ENCODE measurements at regions not wholly inside any gene's neighbourhood (a gene's known extent, or its start where the extent isn't known, plus 50 kb on each side); places are given as distances from the start of the nearest gene placed in this dataset.

DNA sequence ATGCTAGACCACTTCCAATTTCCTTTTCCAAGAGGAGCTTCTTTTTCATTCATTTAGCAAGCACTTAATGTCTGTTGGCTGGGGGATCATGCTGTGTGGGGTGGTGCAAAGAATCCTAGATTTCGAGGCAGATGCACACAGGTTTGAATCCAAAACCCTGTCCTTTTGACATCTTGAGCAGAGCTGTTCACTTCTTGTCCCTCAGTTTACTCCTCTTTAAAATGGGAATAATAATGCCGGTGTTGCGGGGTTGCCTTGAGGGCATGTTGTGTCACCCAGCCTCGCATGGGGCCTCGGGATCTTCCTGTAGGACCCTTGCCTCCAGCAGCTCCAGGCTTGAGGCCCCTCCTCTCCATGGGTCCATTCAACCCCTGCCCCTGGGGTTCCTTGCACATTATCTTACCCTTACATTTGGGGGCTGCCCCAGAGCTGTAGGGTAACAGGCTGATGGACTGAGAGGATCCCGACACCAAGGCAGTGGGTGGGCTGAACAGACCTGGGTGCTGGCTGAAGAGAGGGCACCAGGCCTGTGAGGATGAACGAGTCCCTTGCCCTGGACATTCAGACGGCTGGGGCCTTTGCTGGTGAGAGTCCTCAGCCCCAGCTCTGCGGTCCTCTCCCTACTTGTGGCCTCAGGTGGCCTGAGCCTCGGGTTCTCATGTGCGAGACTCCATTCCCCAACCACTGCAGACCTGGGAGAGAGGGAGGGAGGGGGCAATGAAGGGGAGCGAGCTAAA lies 145.8 kb downstream of the BARX1 start:
- Histone ChIP-seq H3K9me2 (ENCODE audit: insufficient read depth) (no peaks in the 10 kb centered on the region), H3K36me3 (ENCODE audit: low read depth) (no peaks in the 10 kb centered on the region), H3F3A (ENCODE audit: insufficient read depth) (no peaks in the 10 kb centered on the region), H3K79me2 (ENCODE audit: insufficient read depth) (no peaks in the 10 kb centered on the region), H3K27me3 (replicated peaks; ENCODE audit: insufficient read depth) (no peaks in the 10 kb centered on the region), H3K9ac (no peak overlapping the region), H3K4me3 (no peak overlapping the region), H4K20me1 (ENCODE audit: insufficient read depth) (no peaks in the 10 kb centered on the region), H3K9me3 (ENCODE audit: low read depth) (no peaks in the 10 kb centered on the region), H3K4me2 (ENCODE audit: unreplicated experiment) (no peak overlapping the region), H2AFZ (no peak overlapping the region), H3K27ac (no peak overlapping the region), H3K4me1 (ENCODE audit: insufficient read depth) (no peaks in the 10 kb centered on the region)
- DNase-seq, result no peak
- 44 to 54% methylated on average over 12 of the region's 12 CpGs for WGBS, 2 experiments (ENCODE audit: low coverage in 1 of 2, low lambda C conversion rate in 2 of 2, missing lambda C conversion rate in 2 of 2)
- TF ChIP-seq EZH2 (IDR thresholded peaks at IDR 0.05; ENCODE audit: insufficient read depth, poor library complexity, severe bottlenecking), result no peak
- no peak for TF ChIP-seq EZH2phosphoT487 (IDR thresholded peaks at IDR 0.05; ENCODE audit: insufficient read depth, low read depth)
- in situ Hi-C loops (cut with MboI), result no loop called here

DNA sequence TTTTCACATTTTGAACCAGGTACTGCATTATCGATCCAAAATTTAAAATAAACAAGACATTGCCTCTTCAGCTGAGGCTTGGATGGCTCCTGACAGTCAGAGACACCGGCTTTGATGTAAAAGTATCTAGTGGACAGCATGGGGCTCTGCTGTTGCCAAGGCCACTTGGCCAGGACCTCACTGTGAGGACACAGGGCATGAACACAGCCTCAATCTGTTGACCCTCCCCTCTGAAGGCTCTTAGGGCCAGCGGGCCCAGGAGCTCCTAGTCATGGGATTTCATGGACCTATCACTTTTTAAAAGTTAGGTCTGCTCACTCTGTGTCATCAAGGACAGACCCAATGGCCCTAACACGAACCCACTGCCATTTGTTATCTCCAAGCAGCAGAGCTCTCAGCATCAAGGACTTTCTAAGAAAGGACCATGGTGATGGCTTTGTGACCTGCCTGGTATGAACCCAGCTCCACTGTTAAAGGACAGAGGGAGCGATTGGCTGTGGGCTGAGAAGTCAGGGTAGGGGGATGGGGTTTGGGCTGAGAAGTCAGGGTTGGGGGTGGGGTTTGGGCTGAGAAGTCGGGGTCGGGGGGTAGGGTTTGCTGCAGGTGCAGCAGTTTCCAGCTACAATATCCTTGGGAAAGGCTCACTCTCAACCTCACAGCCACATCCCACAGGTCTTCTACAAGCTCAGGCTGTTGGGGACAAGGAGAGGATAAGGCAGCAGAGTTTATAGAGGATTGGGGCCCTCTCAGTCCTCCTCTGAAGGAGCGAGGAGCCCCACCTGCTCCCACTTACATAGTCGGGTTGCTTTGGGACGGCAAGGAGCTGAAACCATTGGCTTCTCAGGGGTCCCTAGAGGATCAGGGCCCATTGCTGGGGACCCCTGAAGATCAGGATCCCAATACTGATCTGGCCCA lies 146.8 kb downstream of the BARX1 start:
- WGBS, 2 experiments (ENCODE audit: low coverage in 1 of 2, low lambda C conversion rate in 2 of 2, missing lambda C conversion rate in 2 of 2), result 30 to 37% methylated on average over 9 to 10 of the region's 10 CpGs
- H3K4me2 ChIP-seq (ENCODE audit: unreplicated experiment), result no peak overlapping the region
- H3F3A ChIP-seq (ENCODE audit: insufficient read depth), result no peaks in the 10 kb centered on the region
- TF ChIP-seq EZH2phosphoT487 (IDR thresholded peaks at IDR 0.05; ENCODE audit: insufficient read depth, low read depth), result no peak
- no peak for TF ChIP-seq EZH2 (IDR thresholded peaks at IDR 0.05; ENCODE audit: insufficient read depth, poor library complexity, severe bottlenecking)
- no peak overlapping the region for H2AFZ ChIP-seq
- no peak overlapping the region for H3K4me3 ChIP-seq
- H3K4me1 ChIP-seq (ENCODE audit: insufficient read depth), result no peaks in the 10 kb centered on the region
- H3K36me3 ChIP-seq (ENCODE audit: low read depth), result no peaks in the 10 kb centered on the region
- no peaks in the 10 kb centered on the region for H3K79me2 ChIP-seq (ENCODE audit: insufficient read depth)
- H3K27ac ChIP-seq, result no peak overlapping the region
- no peak overlapping the region for H3K9ac ChIP-seq
- in situ Hi-C loops (cut with MboI), result no loop called here
- H4K20me1 ChIP-seq (ENCODE audit: insufficient read depth), result no peaks in the 10 kb centered on the region
- no peaks in the 10 kb centered on the region for H3K9me3 ChIP-seq (ENCODE audit: low read depth)
- H3K9me2 ChIP-seq (ENCODE audit: insufficient read depth), result no peaks in the 10 kb centered on the region
- H3K27me3 ChIP-seq (replicated peaks; ENCODE audit: insufficient read depth), result no peaks in the 10 kb centered on the region
- DNase-seq, result no peak

DNA sequence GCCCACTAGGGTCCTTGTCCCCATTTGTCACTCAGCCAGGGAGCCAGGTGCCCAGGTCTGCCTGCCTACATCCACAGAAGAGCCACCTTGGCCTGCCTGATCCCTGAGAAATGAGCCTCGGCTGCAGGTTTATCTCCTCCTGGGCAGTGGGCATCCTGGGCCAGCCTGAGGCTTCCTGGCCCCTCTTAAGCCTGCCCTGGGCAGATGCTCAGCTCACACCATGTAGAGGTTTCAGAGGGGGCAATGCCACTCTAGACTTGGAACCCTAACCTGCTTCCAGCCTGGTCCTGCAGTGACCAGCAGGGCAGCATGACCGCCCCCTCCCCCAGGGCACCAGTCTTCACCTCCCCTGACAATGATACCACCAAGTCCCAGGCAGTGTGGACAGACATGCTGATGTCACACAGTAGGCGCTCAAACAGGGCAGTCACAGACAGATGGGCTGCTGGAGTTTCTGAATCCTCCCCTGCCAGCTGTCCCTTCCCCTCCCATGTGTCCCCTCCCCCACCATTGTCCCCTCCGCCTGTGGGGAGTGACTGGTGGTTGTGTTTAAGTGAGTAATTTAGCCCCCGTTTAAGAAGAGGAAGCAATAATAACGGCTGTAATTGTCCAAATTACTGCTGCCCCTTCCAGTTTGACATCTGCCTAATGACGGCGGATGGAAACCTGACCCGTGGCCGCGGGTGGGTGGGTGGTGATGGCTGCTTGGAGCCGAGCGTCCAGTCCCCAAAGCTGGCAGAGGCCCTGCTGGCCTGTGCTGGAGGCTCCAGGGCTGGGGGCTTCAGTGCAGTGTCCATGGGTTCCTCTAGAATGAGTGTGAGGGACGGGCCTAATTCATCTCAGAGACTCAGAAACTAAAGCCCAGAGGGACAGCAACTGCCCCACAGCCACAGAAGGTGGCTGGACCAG lies 147.7 kb downstream of the BARX1 start:
- Histone ChIP-seq H3K4me3 (no peak overlapping the region), H3K9me3 (ENCODE audit: low read depth) (no peaks in the 10 kb centered on the region), H3K27me3 (replicated peaks; ENCODE audit: insufficient read depth) (no peaks in the 10 kb centered on the region), H4K20me1 (ENCODE audit: insufficient read depth) (no peaks in the 10 kb centered on the region), H3K79me2 (ENCODE audit: insufficient read depth) (no peaks in the 10 kb centered on the region), H3K4me2 (ENCODE audit: unreplicated experiment) (no peak overlapping the region), H3K9ac (no peak overlapping the region), H3K36me3 (ENCODE audit: low read depth) (no peaks in the 10 kb centered on the region), H3K4me1 (ENCODE audit: insufficient read depth) (no peaks in the 10 kb centered on the region), H3K9me2 (ENCODE audit: insufficient read depth) (no peaks in the 10 kb centered on the region), H3F3A (ENCODE audit: insufficient read depth) (no peaks in the 10 kb centered on the region), H3K27ac (no peak overlapping the region), H2AFZ (no peak overlapping the region)
- 32 to 33% methylated on average over 13 to 14 of the region's 14 CpGs for WGBS, 2 experiments (ENCODE audit: low coverage in 1 of 2, low lambda C conversion rate in 2 of 2, missing lambda C conversion rate in 2 of 2)
- TF ChIP-seq EZH2 (IDR thresholded peaks at IDR 0.05; ENCODE audit: insufficient read depth, poor library complexity, severe bottlenecking) (no peak), EZH2phosphoT487 (IDR thresholded peaks at IDR 0.05; ENCODE audit: insufficient read depth, low read depth) (no peak)
- DNase-seq, result no peak
- in situ Hi-C loops (cut with MboI), result no loop called here

Measured in GM23248 (cell line).